ENCODE measurements at regions not wholly inside any gene's neighbourhood (a gene's known extent, or its start where the extent isn't known, plus 50 kb on each side); places are given as distances from the start of the nearest gene placed in this dataset.

GRCh38 chr4:65120287-65120686, 550.0 kb downstream of the EPHA5 start:
- H3K27ac ChIP-seq (replicated peaks) = no peak overlapping the region
- TF ChIP-seq CTCF (IDR thresholded peaks at IDR 0.05; ENCODE audit: insufficient read depth, low read length) = no peak
- TF ChIP-seq POLR2AphosphoS5 (IDR thresholded peaks at IDR 0.05; ENCODE audit: low read depth) = no peak
- TF ChIP-seq REST (IDR thresholded peaks at IDR 0.05; ENCODE audit: insufficient replicate concordance, low read depth) = no peak
- TF ChIP-seq GABPA (IDR thresholded peaks at IDR 0.05; ENCODE audit: low read depth) = no peak
- no peak for TF ChIP-seq SPI1 (IDR thresholded peaks at IDR 0.05; ENCODE audit: borderline replicate concordance, low read depth)
- DNase-seq (ENCODE audit: low read depth in 1 of 2, low spot score in 1 of 2) = no peak
- no peak overlapping the region for H3K4me3 ChIP-seq (replicated peaks; ENCODE audit: insufficient read depth, low read length)
- H3K27me3 ChIP-seq (ENCODE audit: insufficient read depth, poor library complexity, severe bottlenecking) = no peaks in the 10 kb centered on the region

GRCh38 chr4:65102419-65102818, 567.9 kb downstream of the EPHA5 start:
- H3K27me3 ChIP-seq (ENCODE audit: insufficient read depth, poor library complexity, severe bottlenecking) = no peaks in the 10 kb centered on the region
- no peak overlapping the region for H3K4me3 ChIP-seq (replicated peaks; ENCODE audit: insufficient read depth, low read length)
- TF ChIP-seq GABPA (IDR thresholded peaks at IDR 0.05; ENCODE audit: low read depth) = no peak
- no peak for DNase-seq (ENCODE audit: low read depth in 1 of 2, low spot score in 1 of 2)
- no peak overlapping the region for H3K27ac ChIP-seq (replicated peaks)

- Histone ChIP-seq H3K27me3 (ENCODE audit: insufficient read depth, poor library complexity, severe bottlenecking) (no peaks in the 10 kb centered on the region), H3K4me3 (replicated peaks; ENCODE audit: insufficient read depth, low read length) (no peak overlapping the region), H3K27ac (replicated peaks) (no peak overlapping the region)
- DNase-seq (ENCODE audit: low read depth in 1 of 2, low spot score in 1 of 2) = no peak
- TF ChIP-seq CTCF (IDR thresholded peaks at IDR 0.05; ENCODE audit: insufficient read depth, low read length) (no peak), GABPA (IDR thresholded peaks at IDR 0.05; ENCODE audit: low read depth) (no peak), POLR2AphosphoS5 (IDR thresholded peaks at IDR 0.05; ENCODE audit: low read depth) (no peak), REST (IDR thresholded peaks at IDR 0.05; ENCODE audit: insufficient replicate concordance, low read depth) (no peak), SPI1 (IDR thresholded peaks at IDR 0.05; ENCODE audit: borderline replicate concordance, low read depth) (no peak)
These were observed 573.7 kb downstream of the EPHA5 start for GRCh38 chr4:65096630-65097029.

GRCh38 chr4:65089666-65090065, 580.6 kb downstream of the EPHA5 start:
- no peak for DNase-seq (ENCODE audit: low read depth in 1 of 2, low spot score in 1 of 2)
- TF ChIP-seq SPI1 (IDR thresholded peaks at IDR 0.05; ENCODE audit: borderline replicate concordance, low read depth) (no peak), REST (IDR thresholded peaks at IDR 0.05; ENCODE audit: insufficient replicate concordance, low read depth) (no peak), CTCF (IDR thresholded peaks at IDR 0.05; ENCODE audit: insufficient read depth, low read length) (no peak), POLR2AphosphoS5 (IDR thresholded peaks at IDR 0.05; ENCODE audit: low read depth) (no peak), GABPA (IDR thresholded peaks at IDR 0.05; ENCODE audit: low read depth) (no peak)
- H3K4me3 ChIP-seq (replicated peaks; ENCODE audit: insufficient read depth, low read length) = no peak overlapping the region
- no peaks in the 10 kb centered on the region for H3K27me3 ChIP-seq (ENCODE audit: insufficient read depth, poor library complexity, severe bottlenecking)
- no peak overlapping the region for H3K27ac ChIP-seq (replicated peaks)
